ENCODE measurements at regions not wholly inside any gene's neighbourhood (a gene's known extent, or its start where the extent isn't known, plus 50 kb on each side); places are given as distances from the start of the nearest gene placed in this dataset.

GRCh38 chr2:217061916-217062505 lies 202.1 kb upstream of the TNP1 start:
- Histone ChIP-seq H3K9me3 (no peaks in the 10 kb centered on the region), H3K27ac (peak overlapping the region in 1 of 2 donors; percentile 18), H3K4me3 (no peak overlapping the region), H3K36me3 (no peaks in the 10 kb centered on the region), H3K4me1 (no peaks in the 10 kb centered on the region), H3K27me3 (no peaks in the 10 kb centered on the region)
- TF ChIP-seq CTCF (IDR thresholded peaks at IDR 0.05) (no peak), POLR2A (IDR thresholded peaks at IDR 0.05) (no peak)
- DNase-seq: no peak
- intact Hi-C loops (cut with DNase I; ENCODE audit: low total_unique reads): no loop called here

- no peaks in the 10 kb centered on the region for H3K9me3 ChIP-seq
- intact Hi-C loops (cut with DNase I; ENCODE audit: low total_unique reads): no loop called here
- H3K4me3 ChIP-seq: no peak overlapping the region
- H3K27me3 ChIP-seq: no peaks in the 10 kb centered on the region
- no peak overlapping the region for H3K27ac ChIP-seq
- no peak for DNase-seq
- H3K36me3 ChIP-seq: no peaks in the 10 kb centered on the region
- no peaks in the 10 kb centered on the region for H3K4me1 ChIP-seq
- TF ChIP-seq POLR2A (IDR thresholded peaks at IDR 0.05): no peak
- no peak for TF ChIP-seq CTCF (IDR thresholded peaks at IDR 0.05)
Measured at GRCh38 chr2:217060951-217061547, 201.2 kb upstream of the TNP1 start.

GRCh38 chr2:217060516-217060915 lies 200.7 kb upstream of the TNP1 start:
- H3K4me3 ChIP-seq: no peak overlapping the region
- intact Hi-C loops (cut with DNase I; ENCODE audit: low total_unique reads): no loop called here
- no peak for TF ChIP-seq CTCF (IDR thresholded peaks at IDR 0.05)
- TF ChIP-seq POLR2A (IDR thresholded peaks at IDR 0.05): no peak

GRCh38 chr2:217058791-217059755 lies 199.2 kb upstream of the TNP1 start:
- Histone ChIP-seq H3K27me3 (no peaks in the 10 kb centered on the region), H3K27ac (no peak overlapping the region), H3K36me3 (no peaks in the 10 kb centered on the region), H3K4me3 (no peak overlapping the region), H3K4me1 (no peaks in the 10 kb centered on the region), H3K9me3 (no peaks in the 10 kb centered on the region)
- no peak for DNase-seq
- TF ChIP-seq POLR2A (IDR thresholded peaks at IDR 0.05) (no peak), CTCF (IDR thresholded peaks at IDR 0.05) (no peak)
- intact Hi-C loops (cut with DNase I; ENCODE audit: low total_unique reads): no loop called here

More at GRCh38 chr2:217060516-217060915, 200.7 kb upstream of the TNP1 start:
- H3K36me3 ChIP-seq: no peaks in the 10 kb centered on the region
- DNase-seq: no peak
- no peaks in the 10 kb centered on the region for H3K4me1 ChIP-seq
- no peaks in the 10 kb centered on the region for H3K9me3 ChIP-seq
- H3K27ac ChIP-seq: no peak overlapping the region
- H3K27me3 ChIP-seq: no peaks in the 10 kb centered on the region

GRCh38 chr2:217057773-217058172 lies 197.9 kb upstream of the TNP1 start:
- no peak for DNase-seq
- Histone ChIP-seq H3K9me3 (no peaks in the 10 kb centered on the region), H3K27ac (no peak overlapping the region), H3K27me3 (no peaks in the 10 kb centered on the region), H3K4me1 (no peaks in the 10 kb centered on the region), H3K36me3 (no peaks in the 10 kb centered on the region), H3K4me3 (no peak overlapping the region)
- intact Hi-C loops (cut with DNase I; ENCODE audit: low total_unique reads): no loop called here
- no peak for TF ChIP-seq CTCF (IDR thresholded peaks at IDR 0.05)
- no peak for TF ChIP-seq POLR2A (IDR thresholded peaks at IDR 0.05)

Data from uterus (tissue), 3 donors.